ENCODE measurements at regions not wholly inside any gene's neighbourhood (a gene's known extent, or its start where the extent isn't known, plus 50 kb on each side); places are given as distances from the start of the nearest gene placed in this dataset.

GRCh38 chr6:87926072-87926471 is 121.6 kb upstream of the SPACA1 start:
- TF ChIP-seq CTCF (IDR thresholded peaks at IDR 0.05) (no peak), POLR2A (IDR thresholded peaks at IDR 0.05) (no peak)

All from body of pancreas (tissue), 4 donors.